ENCODE measurements at regions not wholly inside any gene's neighbourhood (a gene's known extent, or its start where the extent isn't known, plus 50 kb on each side); places are given as distances from the start of the nearest gene placed in this dataset.
A peak's percentile ranks its signal among the peaks of the same experiment; 100 is the strongest.

DNA sequence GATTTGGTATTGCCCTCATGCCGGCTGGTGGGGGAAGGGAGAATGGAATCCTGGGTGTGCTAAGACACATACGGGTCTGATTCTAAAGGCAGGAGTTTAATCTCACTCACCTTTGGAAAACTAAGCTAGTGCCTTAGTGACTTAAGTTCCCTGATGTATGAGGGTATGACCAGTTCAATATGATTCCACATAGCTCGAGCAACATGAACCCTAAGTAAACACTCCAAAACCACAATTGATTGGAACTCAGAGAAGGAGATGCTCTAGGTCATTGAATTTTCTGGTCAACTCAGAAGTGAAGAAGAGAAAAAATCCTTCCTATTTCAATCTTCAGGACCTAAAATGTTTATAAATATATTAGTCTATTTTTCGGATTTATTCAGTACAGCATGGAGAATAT lies 420.1 kb upstream of the INTU start:
- TF ChIP-seq, protein P1, sequence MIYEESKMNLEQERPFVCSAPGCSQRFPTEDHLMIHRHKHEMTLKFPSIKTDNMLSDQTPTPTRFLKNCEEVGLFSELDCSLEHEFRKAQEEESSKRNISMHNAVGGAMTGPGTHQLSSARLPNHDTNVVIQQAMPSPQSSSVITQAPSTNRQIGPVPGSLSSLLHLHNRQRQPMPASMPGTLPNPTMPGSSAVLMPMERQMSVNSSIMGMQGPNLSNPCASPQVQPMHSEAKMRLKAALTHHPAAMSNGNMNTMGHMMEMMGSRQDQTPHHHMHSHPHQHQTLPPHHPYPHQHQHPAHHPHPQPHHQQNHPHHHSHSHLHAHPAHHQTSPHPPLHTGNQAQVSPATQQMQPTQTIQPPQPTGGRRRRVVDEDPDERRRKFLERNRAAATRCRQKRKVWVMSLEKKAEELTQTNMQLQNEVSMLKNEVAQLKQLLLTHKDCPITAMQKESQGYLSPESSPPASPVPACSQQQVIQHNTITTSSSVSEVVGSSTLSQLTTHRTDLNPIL (CRISPR knock-in tag; IDR thresholded peaks at IDR 0.05; ENCODE audit: low read depth), result no peak
- TF ChIP-seq ESRRG (CRISPR knock-in tag; IDR thresholded peaks at IDR 0.05), result no peak
- TF ChIP-seq ARNTL (CRISPR knock-in tag; IDR thresholded peaks at IDR 0.05; ENCODE audit: borderline replicate concordance, low read depth), result no peak
- no peak for TF ChIP-seq TOX (CRISPR knock-in tag; IDR thresholded peaks at IDR 0.05; ENCODE audit: borderline replicate concordance)
- TF ChIP-seq, protein P2, sequence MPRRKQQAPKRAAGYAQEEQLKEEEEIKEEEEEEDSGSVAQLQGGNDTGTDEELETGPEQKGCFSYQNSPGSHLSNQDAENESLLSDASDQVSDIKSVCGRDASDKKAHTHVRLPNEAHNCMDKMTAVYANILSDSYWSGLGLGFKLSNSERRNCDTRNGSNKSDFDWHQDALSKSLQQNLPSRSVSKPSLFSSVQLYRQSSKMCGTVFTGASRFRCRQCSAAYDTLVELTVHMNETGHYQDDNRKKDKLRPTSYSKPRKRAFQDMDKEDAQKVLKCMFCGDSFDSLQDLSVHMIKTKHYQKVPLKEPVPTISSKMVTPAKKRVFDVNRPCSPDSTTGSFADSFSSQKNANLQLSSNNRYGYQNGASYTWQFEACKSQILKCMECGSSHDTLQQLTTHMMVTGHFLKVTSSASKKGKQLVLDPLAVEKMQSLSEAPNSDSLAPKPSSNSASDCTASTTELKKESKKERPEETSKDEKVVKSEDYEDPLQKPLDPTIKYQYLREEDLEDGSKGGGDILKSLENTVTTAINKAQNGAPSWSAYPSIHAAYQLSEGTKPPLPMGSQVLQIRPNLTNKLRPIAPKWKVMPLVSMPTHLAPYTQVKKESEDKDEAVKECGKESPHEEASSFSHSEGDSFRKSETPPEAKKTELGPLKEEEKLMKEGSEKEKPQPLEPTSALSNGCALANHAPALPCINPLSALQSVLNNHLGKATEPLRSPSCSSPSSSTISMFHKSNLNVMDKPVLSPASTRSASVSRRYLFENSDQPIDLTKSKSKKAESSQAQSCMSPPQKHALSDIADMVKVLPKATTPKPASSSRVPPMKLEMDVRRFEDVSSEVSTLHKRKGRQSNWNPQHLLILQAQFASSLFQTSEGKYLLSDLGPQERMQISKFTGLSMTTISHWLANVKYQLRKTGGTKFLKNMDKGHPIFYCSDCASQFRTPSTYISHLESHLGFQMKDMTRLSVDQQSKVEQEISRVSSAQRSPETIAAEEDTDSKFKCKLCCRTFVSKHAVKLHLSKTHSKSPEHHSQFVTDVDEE (CRISPR knock-in tag; IDR thresholded peaks at IDR 0.05), result no peak
- TF ChIP-seq, protein P3, sequence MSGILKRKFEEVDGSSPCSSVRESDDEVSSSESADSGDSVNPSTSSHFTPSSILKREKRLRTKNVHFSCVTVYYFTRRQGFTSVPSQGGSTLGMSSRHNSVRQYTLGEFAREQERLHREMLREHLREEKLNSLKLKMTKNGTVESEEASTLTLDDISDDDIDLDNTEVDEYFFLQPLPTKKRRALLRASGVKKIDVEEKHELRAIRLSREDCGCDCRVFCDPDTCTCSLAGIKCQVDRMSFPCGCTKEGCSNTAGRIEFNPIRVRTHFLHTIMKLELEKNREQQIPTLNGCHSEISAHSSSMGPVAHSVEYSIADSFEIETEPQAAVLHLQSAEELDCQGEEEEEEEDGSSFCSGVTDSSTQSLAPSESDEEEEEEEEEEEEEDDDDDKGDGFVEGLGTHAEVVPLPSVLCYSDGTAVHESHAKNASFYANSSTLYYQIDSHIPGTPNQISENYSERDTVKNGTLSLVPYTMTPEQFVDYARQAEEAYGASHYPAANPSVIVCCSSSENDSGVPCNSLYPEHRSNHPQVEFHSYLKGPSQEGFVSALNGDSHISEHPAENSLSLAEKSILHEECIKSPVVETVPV (CRISPR knock-in tag; IDR thresholded peaks at IDR 0.05), result no peak
- ATAC-seq, result peak; percentile 22; the same call in 1 of the 3 replicates

DNA sequence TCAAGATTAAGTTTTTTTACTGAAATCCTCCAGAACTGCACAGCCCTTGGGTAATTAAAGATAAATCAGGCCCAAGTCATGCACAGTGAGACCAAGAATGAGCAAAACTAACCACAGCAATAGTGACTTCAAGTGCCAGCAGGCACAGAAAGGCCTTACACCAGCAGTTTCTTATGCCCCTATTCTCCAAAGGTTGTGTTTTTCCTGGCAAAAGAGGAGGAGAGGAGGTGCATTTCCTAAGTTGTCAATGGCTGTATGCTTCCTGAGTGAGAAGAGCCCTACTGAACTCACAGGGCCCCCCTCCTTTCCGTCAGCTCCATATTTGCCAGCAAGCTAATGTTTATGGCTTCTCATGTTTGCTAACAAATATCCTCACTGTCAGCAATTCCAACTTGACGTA lies 418.7 kb upstream of the INTU start:
- ATAC-seq, result no peak
- TF ChIP-seq ISL1 (CRISPR knock-in tag; IDR thresholded peaks at IDR 0.05), result no peak
- TF ChIP-seq, protein P4, sequence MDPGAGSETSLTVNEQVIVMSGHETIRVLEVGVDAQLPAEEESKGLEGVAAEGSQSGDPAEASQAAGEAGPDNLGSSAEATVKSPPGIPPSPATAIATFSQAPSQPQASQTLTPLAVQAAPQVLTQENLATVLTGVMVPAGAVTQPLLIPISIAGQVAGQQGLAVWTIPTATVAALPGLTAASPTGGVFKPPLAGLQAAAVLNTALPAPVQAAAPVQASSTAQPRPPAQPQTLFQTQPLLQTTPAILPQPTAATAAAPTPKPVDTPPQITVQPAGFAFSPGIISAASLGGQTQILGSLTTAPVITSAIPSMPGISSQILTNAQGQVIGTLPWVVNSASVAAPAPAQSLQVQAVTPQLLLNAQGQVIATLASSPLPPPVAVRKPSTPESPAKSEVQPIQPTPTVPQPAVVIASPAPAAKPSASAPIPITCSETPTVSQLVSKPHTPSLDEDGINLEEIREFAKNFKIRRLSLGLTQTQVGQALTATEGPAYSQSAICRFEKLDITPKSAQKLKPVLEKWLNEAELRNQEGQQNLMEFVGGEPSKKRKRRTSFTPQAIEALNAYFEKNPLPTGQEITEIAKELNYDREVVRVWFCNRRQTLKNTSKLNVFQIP (CRISPR knock-in tag; IDR thresholded peaks at IDR 0.05; ENCODE audit: borderline replicate concordance, low read depth), result no peak
- no peak for TF ChIP-seq TCF4 (CRISPR knock-in tag; IDR thresholded peaks at IDR 0.05; ENCODE audit: borderline replicate concordance)
- TF ChIP-seq ARNTL (CRISPR knock-in tag; IDR thresholded peaks at IDR 0.05; ENCODE audit: borderline replicate concordance, low read depth), result no peak
- TF ChIP-seq ZNF8 (CRISPR knock-in tag; IDR thresholded peaks at IDR 0.05), result no peak
- TF ChIP-seq RARB (CRISPR knock-in tag; IDR thresholded peaks at IDR 0.05), result no peak
- no peak for TF ChIP-seq ZNF565 (CRISPR knock-in tag; conservative IDR thresholded peaks at IDR 0.05; ENCODE audit: low read depth)
- no peak for TF ChIP-seq ZC3H10 (CRISPR knock-in tag; IDR thresholded peaks at IDR 0.05)
- no peak for TF ChIP-seq OSR1 (CRISPR knock-in tag; IDR thresholded peaks at IDR 0.05)
- TF ChIP-seq TOX (CRISPR knock-in tag; IDR thresholded peaks at IDR 0.05; ENCODE audit: borderline replicate concordance), result no peak
- no peak for TF ChIP-seq ZNF70 (CRISPR knock-in tag; IDR thresholded peaks at IDR 0.05)
- TF ChIP-seq ZFP3 (CRISPR knock-in tag; IDR thresholded peaks at IDR 0.05), result no peak
- TF ChIP-seq, protein P5, sequence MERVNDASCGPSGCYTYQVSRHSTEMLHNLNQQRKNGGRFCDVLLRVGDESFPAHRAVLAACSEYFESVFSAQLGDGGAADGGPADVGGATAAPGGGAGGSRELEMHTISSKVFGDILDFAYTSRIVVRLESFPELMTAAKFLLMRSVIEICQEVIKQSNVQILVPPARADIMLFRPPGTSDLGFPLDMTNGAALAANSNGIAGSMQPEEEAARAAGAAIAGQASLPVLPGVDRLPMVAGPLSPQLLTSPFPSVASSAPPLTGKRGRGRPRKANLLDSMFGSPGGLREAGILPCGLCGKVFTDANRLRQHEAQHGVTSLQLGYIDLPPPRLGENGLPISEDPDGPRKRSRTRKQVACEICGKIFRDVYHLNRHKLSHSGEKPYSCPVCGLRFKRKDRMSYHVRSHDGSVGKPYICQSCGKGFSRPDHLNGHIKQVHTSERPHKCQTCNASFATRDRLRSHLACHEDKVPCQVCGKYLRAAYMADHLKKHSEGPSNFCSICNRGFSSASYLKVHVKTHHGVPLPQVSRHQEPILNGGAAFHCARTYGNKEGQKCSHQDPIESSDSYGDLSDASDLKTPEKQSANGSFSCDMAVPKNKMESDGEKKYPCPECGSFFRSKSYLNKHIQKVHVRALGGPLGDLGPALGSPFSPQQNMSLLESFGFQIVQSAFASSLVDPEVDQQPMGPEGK (CRISPR knock-in tag; IDR thresholded peaks at IDR 0.05; ENCODE audit: borderline replicate concordance), result no peak
- TF ChIP-seq GLIS3 (CRISPR knock-in tag; IDR thresholded peaks at IDR 0.05), result no peak
- TF ChIP-seq, protein P1 (CRISPR knock-in tag; IDR thresholded peaks at IDR 0.05; ENCODE audit: low read depth), result no peak
- no peak for TF ChIP-seq BACH2 (CRISPR knock-in tag; IDR thresholded peaks at IDR 0.05; ENCODE audit: borderline replicate concordance)

DNA sequence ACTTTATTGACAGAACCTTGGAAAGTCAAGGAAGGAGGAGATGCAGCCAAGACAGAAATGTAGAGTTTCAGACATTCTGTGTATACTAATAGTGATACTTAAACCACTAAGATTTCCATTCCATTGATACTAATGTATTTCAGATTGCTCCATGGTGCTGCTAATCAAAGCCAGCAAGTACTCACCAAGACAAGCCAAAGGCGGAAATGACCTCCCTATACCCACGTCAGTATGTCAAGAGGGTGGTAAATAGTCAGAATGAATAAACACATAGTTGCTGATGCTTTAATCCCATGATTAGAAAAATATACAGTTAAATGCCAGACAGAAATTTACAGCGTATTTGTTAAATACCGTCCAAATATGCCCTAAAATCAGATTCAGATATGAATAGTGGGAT lies 417.8 kb upstream of the INTU start:
- TF ChIP-seq TOX (CRISPR knock-in tag; IDR thresholded peaks at IDR 0.05; ENCODE audit: borderline replicate concordance) (no peak), ZNF565 (CRISPR knock-in tag; conservative IDR thresholded peaks at IDR 0.05; ENCODE audit: low read depth) (no peak), CSDC2 (CRISPR knock-in tag; IDR thresholded peaks at IDR 0.05) (no peak)
- TF ChIP-seq, protein P3 (CRISPR knock-in tag; IDR thresholded peaks at IDR 0.05), result no peak
- ATAC-seq, result no peak
